Peyer's patch (tissue), 4 donors: ENCODE measurements at regions not wholly inside any gene's neighbourhood (a gene's known extent, or its start where the extent isn't known, plus 50 kb on each side); places are given as distances from the start of the nearest gene placed in this dataset.

Experiments
- CTCF ChIP-seq, 6 experiments: fragments of 450-650 bp in 4 of 6; fragments of 200-600 bp in 2 of 6; sonication (generic) in 1 of 6; IDR thresholded peaks; one replicate each; pipeline ENCODE4 v1.5.1; 2017 to 2019; ENCODE audit warnings: antibody characterized with exemption in 6 of 6, mild to moderate bottlenecking in 3 of 6, moderate library complexity in 1 of 6
- POLR2A ChIP-seq, 2 donors: fragments of 450-650 bp; IDR thresholded peaks; one replicate each; pipeline ENCODE4 v1.5.1; 2017; ENCODE audit warnings: antibody characterized with exemption in 2 of 2, mild to moderate bottlenecking in 2 of 2, moderate library complexity in 2 of 2

- TF ChIP-seq CTCF (IDR thresholded peaks at IDR 0.05): no peak
- no peak for TF ChIP-seq POLR2A (IDR thresholded peaks at IDR 0.05)
Measured at GRCh38 chr20:24830649-24831048, 118.4 kb upstream of the CST7 start.
